GM23338 (cell line): ENCODE measurements at regions not wholly inside any gene's neighbourhood (a gene's known extent, or its start where the extent isn't known, plus 50 kb on each side); places are given as distances from the start of the nearest gene placed in this dataset.

Source experiments
- ATAC-seq: fragments of 200-7000 bp; cut with Tn5 transposase; 3 replicates; pipeline ENCODE4 v1.9.1; 2020
- DNase-seq: peaks from one replicate; pipeline ENCODE4 v3.0.0-alpha.2; 2015; ENCODE audit warnings: low spot score
- H2AFZ ChIP-seq: fragments of 200-600 bp; sonication (generic); 2 replicates; pipeline ENCODE4 v1.8.0; 2016; ENCODE audit warnings: antibody characterized with exemption, mild to moderate bottlenecking, moderate library complexity
- H3F3A ChIP-seq: fragments of 200-600 bp; sonication (generic); replicated peaks from 2 replicates; pipeline ENCODE4 v1.8.0; 2017; ENCODE audit warnings: antibody characterized with exemption, mixed run types, low read depth
- H3K27ac ChIP-seq: fragments of 200-600 bp; sonication (generic); 2 replicates; pipeline ENCODE4 v1.6.1; 2016; ENCODE audit warnings: low read depth
- H3K27me3 ChIP-seq: fragments of 200-600 bp; sonication (generic); 2 replicates; pipeline ENCODE4 v1.8.0; 2016; ENCODE audit warnings: mild to moderate bottlenecking, mixed run types, moderate library complexity; ENCODE audit not compliant: insufficient read depth
- H3K36me3 ChIP-seq: fragments of 200-600 bp; sonication (generic); 2 replicates; pipeline ENCODE4 v1.8.0; 2016; ENCODE audit warnings: mild to moderate bottlenecking; ENCODE audit not compliant: insufficient read depth
- H3K4me1 ChIP-seq: fragments of 200-600 bp; sonication (generic); 2 replicates; pipeline ENCODE4 v1.8.0; 2016; ENCODE audit warnings: mild to moderate bottlenecking, moderate library complexity; ENCODE audit not compliant: insufficient read depth
- H3K4me2 ChIP-seq: fragments of 200-600 bp; sonication (generic); 2 replicates; pipeline ENCODE4 v1.7.1; 2017; ENCODE audit warnings: mixed run types
- H3K4me3 ChIP-seq: fragments of 200-600 bp; sonication (generic); 2 replicates; pipeline ENCODE4 v1.6.1; 2016; ENCODE audit warnings: mixed run types
- H3K79me2 ChIP-seq: fragments of 200-600 bp; sonication (generic); replicated peaks from 2 replicates; pipeline ENCODE4 v1.8.0; 2017; ENCODE audit warnings: mild to moderate bottlenecking; ENCODE audit not compliant: insufficient read depth
- H3K9me2 ChIP-seq: fragments of 200-600 bp; sonication (generic); 2 replicates; pipeline ENCODE4 v1.8.0; 2017; ENCODE audit not compliant: insufficient read depth
- H4K20me1 ChIP-seq: fragments of 200-600 bp; sonication (generic); replicated peaks from 2 replicates; pipeline ENCODE4 v1.8.0; 2017; ENCODE audit warnings: mild to moderate bottlenecking; ENCODE audit not compliant: insufficient read depth
- H3K27ac Mint-ChIP-seq: 2 replicates; pipeline ENCODE4 v1.8.0; 2020; ENCODE audit warnings: inconsistent platforms, mild to moderate bottlenecking, moderate library complexity, mixed read lengths
- H3K27me3 Mint-ChIP-seq: 3 replicates; pipeline ENCODE4 v1.8.0; 2022; ENCODE audit warnings: low read depth, mild to moderate bottlenecking, moderate library complexity, mixed read lengths, inconsistent platforms; ENCODE audit not compliant: insufficient read depth, poor library complexity
- H3K36me3 Mint-ChIP-seq: 3 replicates; pipeline ENCODE4 v1.8.0; 2021; ENCODE audit warnings: low read depth, mild to moderate bottlenecking, inconsistent platforms, moderate library complexity, mixed read lengths
- H3K4me1 Mint-ChIP-seq: 3 replicates; pipeline ENCODE4 v1.8.0; 2020; ENCODE audit warnings: mild to moderate bottlenecking, inconsistent platforms, mixed read lengths
- H3K4me3 Mint-ChIP-seq: 3 replicates; pipeline ENCODE4 v1.8.0; 2021; ENCODE audit warnings: moderate library complexity, mild to moderate bottlenecking, inconsistent platforms, mixed read lengths
- H3K9me3 Mint-ChIP-seq: 3 replicates; pipeline ENCODE4 v1.8.0; 2020; ENCODE audit warnings: moderate library complexity, mild to moderate bottlenecking, inconsistent platforms, mixed read lengths
- CREB1 ChIP-seq: fragments of 250-450 bp; sonication (Bioruptor Pico); IDR thresholded peaks from 2 replicates; pipeline ENCODE4 v1.5.0; 2020; ENCODE audit warnings: low read depth, mild to moderate bottlenecking, moderate library complexity
- EZH2 ChIP-seq: fragments of 200-600 bp; sonication (generic); IDR thresholded peaks from one replicate; pipeline ENCODE4 v1.8.0; 2017; ENCODE audit warnings: antibody characterized with exemption, mild to moderate bottlenecking, low read depth; ENCODE audit not compliant: unreplicated experiment
- EZH2phosphoT487 ChIP-seq: fragments of 200-600 bp; sonication (generic); IDR thresholded peaks from one replicate; pipeline ENCODE4 v1.8.1; 2018; ENCODE audit warnings: antibody characterized with exemption; ENCODE audit not compliant: unreplicated experiment
- JUNB ChIP-seq: IDR thresholded peaks from one replicate; pipeline ENCODE4 v1.6.1; 2016; ENCODE audit warnings: antibody characterized with exemption; ENCODE audit not compliant: unreplicated experiment
- NANOG ChIP-seq: IDR thresholded peaks from 2 replicates; pipeline ENCODE4 v1.6.1; 2016; ENCODE audit warnings: antibody characterized with exemption, borderline replicate concordance
- POLR2AphosphoS5 ChIP-seq: IDR thresholded peaks from 2 replicates; pipeline ENCODE4 v1.6.1; 2016; ENCODE audit warnings: antibody characterized with exemption, low read depth
- REST ChIP-seq: IDR thresholded peaks from one replicate; pipeline ENCODE4 v1.6.1; 2018; ENCODE audit warnings: antibody characterized with exemption; ENCODE audit not compliant: unreplicated experiment
- STAT1 ChIP-seq: IDR thresholded peaks from one replicate; pipeline ENCODE4 v1.6.1; 2016; ENCODE audit warnings: antibody characterized with exemption; ENCODE audit not compliant: unreplicated experiment
- ZNF114 ChIP-seq: fragments of 250-450 bp; sonication (Bioruptor Pico); IDR thresholded peaks from 2 replicates; pipeline ENCODE4 v1.5.0; 2020; ENCODE audit warnings: mild to moderate bottlenecking, moderate library complexity
- TF ChIP-seq, protein P1 (sequence below): IDR thresholded peaks from 2 replicates; pipeline ENCODE4 v1.6.1; 2016; ENCODE audit warnings: antibody characterized with exemption
- TF ChIP-seq, protein P2 (sequence below): fragments of 250-450 bp; sonication (Bioruptor Pico); IDR thresholded peaks from 2 replicates; pipeline ENCODE4 v1.5.0; 2020; ENCODE audit warnings: mild to moderate bottlenecking, moderate library complexity

DNA sequence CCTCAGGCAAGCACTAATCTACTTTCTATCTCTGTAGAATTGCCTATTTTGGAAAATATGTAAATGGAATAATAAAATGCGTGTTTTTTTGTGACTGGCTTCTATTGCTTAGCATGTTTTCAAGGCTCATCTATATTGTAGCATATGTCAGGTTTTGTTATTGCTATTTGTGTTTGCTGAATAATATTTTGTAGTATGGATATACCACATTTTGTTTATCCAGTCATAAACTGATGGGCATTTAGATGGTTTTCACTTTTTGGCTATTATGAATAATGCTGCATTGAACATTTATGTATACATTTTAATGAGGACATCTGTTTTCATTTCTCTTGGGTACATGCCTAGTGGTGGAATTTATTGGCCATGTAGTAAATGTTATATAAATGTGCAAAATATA, 183.3 kb upstream of the ZP4 start:
- Mint-ChIP-seq H3K9me3 (peaks cover 11% of the 10 kb centered on the region; the same call in 2 of the 3 replicates), H3K27me3 (no peaks in the 10 kb centered on the region), H3K4me1 (0 out of 3 replicates have a peak, but pooled peaks cover 5% of the 10 kb centered on the region), H3K4me3 (no peak overlapping the region), H3K27ac (no peak overlapping the region), H3K36me3 (peaks cover 10% of the 10 kb centered on the region)
- Histone ChIP-seq H4K20me1 (no peaks in the 10 kb centered on the region), H3K79me2 (no peaks in the 10 kb centered on the region), H3K9me2 (no peaks in the 10 kb centered on the region), H3F3A (no peaks in the 10 kb centered on the region), H3K4me3 (no peak overlapping the region), H3K27ac (no peak overlapping the region), H2AFZ (no peak overlapping the region), H3K27me3 (no peaks in the 10 kb centered on the region), H3K36me3 (no peaks in the 10 kb centered on the region), H3K4me2 (no peak overlapping the region), H3K4me1 (0 out of 2 replicates have a peak, but pooled peaks cover 5% of the 10 kb centered on the region)
- DNase-seq (no peak), ATAC-seq (no peak)
- TF ChIP-seq ZNF114 (CRISPR knock-in tag) (no peak), EZH2 (no peak), CREB1 (CRISPR knock-in tag) (no peak), EZH2phosphoT487 (no peak), NANOG (no peak), POLR2AphosphoS5 (no peak), STAT1 (no peak)
- TF ChIP-seq, protein P1, sequence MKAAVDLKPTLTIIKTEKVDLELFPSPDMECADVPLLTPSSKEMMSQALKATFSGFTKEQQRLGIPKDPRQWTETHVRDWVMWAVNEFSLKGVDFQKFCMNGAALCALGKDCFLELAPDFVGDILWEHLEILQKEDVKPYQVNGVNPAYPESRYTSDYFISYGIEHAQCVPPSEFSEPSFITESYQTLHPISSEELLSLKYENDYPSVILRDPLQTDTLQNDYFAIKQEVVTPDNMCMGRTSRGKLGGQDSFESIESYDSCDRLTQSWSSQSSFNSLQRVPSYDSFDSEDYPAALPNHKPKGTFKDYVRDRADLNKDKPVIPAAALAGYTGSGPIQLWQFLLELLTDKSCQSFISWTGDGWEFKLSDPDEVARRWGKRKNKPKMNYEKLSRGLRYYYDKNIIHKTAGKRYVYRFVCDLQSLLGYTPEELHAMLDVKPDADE, result no peak

DNA sequence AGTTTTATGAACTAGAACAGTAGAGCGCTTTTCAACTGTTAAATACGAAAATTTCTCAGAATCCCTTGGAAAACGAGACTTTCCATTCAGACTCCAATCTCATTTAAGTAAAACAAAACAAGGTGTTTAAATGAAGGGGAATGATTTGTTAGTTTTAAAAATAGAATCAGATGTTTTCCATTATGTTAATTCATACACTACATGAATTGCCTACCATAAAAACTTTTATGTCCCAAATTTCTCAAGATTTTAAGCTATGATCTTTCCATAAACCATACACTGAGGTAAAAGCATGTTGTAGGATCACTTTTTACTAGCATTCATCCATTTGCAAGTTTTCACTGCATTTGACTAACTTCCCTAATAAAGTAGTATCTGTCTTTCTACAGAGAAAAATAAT, 180.3 kb upstream of the ZP4 start:
- H3K27me3 ChIP-seq, result no peaks in the 10 kb centered on the region
- 0 out of 2 replicates have a peak, but pooled peaks cover 5% of the 10 kb centered on the region for H3K4me1 ChIP-seq
- H3K36me3 ChIP-seq, result no peaks in the 10 kb centered on the region
- Mint-ChIP-seq H3K27me3 (no peaks in the 10 kb centered on the region), H3K9me3 (peaks cover 9% of the 10 kb centered on the region; the same call in 2 of the 3 replicates), H3K36me3 (peaks cover 8% of the 10 kb centered on the region), H3K4me3 (no peak overlapping the region), H3K4me1 (0 out of 3 replicates have a peak, but pooled peaks cover 5% of the 10 kb centered on the region), H3K27ac (no peak overlapping the region)
- no peaks in the 10 kb centered on the region for H3F3A ChIP-seq
- H3K4me3 ChIP-seq, result no peak overlapping the region
- H3K4me2 ChIP-seq, result no peak overlapping the region
- no peak for ATAC-seq
- H4K20me1 ChIP-seq, result no peaks in the 10 kb centered on the region
- no peak overlapping the region for H3K27ac ChIP-seq
- no peak for DNase-seq
- TF ChIP-seq, protein P2, sequence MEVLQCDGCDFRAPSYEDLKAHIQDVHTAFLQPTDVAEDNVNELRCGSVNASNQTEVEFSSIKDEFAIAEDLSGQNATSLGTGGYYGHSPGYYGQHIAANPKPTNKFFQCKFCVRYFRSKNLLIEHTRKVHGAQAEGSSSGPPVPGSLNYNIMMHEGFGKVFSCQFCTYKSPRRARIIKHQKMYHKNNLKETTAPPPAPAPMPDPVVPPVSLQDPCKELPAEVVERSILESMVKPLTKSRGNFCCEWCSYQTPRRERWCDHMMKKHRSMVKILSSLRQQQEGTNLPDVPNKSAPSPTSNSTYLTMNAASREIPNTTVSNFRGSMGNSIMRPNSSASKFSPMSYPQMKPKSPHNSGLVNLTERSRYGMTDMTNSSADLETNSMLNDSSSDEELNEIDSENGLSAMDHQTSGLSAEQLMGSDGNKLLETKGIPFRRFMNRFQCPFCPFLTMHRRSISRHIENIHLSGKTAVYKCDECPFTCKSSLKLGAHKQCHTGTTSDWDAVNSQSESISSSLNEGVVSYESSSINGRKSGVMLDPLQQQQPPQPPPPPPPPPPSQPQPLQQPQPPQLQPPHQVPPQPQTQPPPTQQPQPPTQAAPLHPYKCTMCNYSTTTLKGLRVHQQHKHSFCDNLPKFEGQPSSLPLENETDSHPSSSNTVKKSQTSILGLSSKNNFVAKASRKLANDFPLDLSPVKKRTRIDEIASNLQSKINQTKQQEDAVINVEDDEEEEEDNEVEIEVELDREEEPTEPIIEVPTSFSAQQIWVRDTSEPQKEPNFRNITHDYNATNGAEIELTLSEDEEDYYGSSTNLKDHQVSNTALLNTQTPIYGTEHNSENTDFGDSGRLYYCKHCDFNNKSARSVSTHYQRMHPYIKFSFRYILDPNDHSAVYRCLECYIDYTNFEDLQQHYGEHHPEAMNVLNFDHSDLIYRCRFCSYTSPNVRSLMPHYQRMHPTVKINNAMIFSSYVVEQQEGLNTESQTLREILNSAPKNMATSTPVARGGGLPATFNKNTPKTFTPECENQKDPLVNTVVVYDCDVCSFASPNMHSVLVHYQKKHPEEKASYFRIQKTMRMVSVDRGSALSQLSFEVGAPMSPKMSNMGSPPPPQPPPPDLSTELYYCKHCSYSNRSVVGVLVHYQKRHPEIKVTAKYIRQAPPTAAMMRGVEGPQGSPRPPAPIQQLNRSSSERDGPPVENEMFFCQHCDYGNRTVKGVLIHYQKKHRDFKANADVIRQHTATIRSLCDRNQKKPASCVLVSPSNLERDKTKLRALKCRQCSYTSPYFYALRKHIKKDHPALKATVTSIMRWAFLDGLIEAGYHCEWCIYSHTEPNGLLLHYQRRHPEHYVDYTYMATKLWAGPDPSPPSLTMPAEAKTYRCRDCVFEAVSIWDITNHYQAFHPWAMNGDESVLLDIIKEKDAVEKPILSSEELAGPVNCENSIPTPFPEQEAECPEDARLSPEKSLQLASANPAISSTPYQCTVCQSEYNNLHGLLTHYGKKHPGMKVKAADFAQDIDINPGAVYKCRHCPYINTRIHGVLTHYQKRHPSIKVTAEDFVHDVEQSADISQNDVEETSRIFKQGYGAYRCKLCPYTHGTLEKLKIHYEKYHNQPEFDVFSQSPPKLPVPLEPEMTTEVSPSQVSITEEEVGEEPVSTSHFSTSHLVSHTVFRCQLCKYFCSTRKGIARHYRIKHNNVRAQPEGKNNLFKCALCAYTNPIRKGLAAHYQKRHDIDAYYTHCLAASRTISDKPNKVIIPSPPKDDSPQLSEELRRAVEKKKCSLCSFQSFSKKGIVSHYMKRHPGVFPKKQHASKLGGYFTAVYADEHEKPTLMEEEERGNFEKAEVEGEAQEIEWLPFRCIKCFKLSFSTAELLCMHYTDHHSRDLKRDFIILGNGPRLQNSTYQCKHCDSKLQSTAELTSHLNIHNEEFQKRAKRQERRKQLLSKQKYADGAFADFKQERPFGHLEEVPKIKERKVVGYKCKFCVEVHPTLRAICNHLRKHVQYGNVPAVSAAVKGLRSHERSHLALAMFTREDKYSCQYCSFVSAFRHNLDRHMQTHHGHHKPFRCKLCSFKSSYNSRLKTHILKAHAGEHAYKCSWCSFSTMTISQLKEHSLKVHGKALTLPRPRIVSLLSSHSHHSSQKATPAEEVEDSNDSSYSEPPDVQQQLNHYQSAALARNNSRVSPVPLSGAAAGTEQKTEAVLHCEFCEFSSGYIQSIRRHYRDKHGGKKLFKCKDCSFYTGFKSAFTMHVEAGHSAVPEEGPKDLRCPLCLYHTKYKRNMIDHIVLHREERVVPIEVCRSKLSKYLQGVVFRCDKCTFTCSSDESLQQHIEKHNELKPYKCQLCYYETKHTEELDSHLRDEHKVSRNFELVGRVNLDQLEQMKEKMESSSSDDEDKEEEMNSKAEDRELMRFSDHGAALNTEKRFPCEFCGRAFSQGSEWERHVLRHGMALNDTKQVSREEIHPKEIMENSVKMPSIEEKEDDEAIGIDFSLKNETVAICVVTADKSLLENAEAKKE (CRISPR knock-in tag), result no peak
- TF ChIP-seq ZNF114 (CRISPR knock-in tag) (no peak), REST (no peak), EZH2phosphoT487 (no peak), JUNB (no peak), POLR2AphosphoS5 (no peak)
- H3K9me2 ChIP-seq, result no peaks in the 10 kb centered on the region
- no peaks in the 10 kb centered on the region for H3K79me2 ChIP-seq
- H2AFZ ChIP-seq, result no peak overlapping the region
